ENCODE measurements at regions not wholly inside any gene's neighbourhood (a gene's known extent, or its start where the extent isn't known, plus 50 kb on each side); places are given as distances from the start of the nearest gene placed in this dataset.

DNA sequence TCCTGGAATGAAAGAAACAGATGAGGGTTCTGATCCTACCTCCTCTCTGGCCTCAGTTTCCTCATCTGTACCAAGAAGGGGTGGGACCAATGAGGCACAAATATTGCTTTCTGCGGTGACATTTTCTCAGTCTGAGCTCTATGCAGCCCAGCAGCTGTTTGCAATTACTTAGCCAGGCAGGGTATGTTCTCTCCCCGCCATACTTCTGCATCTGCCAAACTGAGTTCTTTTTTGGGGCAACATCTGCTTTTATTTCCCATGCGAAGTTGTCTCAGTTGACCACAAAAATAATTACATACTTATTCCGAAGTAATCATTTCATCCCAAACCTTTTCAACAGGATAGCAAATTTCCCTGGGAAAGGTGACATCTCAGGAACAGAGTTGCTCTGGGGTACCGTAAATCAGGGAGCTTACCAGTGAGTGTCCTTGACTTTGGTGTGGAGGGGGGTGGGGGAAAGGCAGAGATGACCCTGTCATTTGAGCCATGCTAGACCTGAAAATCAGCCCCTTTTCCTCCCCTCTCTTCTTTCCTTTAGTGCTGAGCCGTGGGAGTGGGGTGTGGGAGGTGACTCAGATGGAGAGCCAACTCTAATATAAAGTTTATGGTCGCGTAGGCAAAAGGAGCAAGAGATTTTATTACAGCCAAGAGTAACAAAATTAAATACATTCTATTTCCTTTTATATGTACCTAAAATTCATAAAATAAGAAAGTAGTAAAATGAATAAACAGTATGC lies 165.7 kb upstream of the KL start:
- DNase-seq (ENCODE audit: insufficient read length, low spot score, missing footprints), result no peak
- Histone ChIP-seq H3K4me3 (ENCODE audit: insufficient read depth, low read length) (no peak overlapping the region), H2AFZ (ENCODE audit: low read length) (no peak overlapping the region), H3K27me3 (ENCODE audit: insufficient read depth, low read length) (peaks cover 22% of the 10 kb centered on the region), H3K4me1 (ENCODE audit: insufficient read depth, low read length) (no peaks in the 10 kb centered on the region), H3K27ac (ENCODE audit: low read depth, low read length) (no peak overlapping the region), H3K79me2 (ENCODE audit: insufficient read depth, low read length) (no peaks in the 10 kb centered on the region), H3K4me2 (ENCODE audit: insufficient read depth, low read length) (no peak overlapping the region), H3K36me3 (ENCODE audit: insufficient read depth, low read length) (no peaks in the 10 kb centered on the region), H4K20me1 (ENCODE audit: insufficient read depth, low read length) (no peaks in the 10 kb centered on the region), H3K9me3 (ENCODE audit: low read depth, low read length) (no peaks in the 10 kb centered on the region)
- TF ChIP-seq, protein P1, sequence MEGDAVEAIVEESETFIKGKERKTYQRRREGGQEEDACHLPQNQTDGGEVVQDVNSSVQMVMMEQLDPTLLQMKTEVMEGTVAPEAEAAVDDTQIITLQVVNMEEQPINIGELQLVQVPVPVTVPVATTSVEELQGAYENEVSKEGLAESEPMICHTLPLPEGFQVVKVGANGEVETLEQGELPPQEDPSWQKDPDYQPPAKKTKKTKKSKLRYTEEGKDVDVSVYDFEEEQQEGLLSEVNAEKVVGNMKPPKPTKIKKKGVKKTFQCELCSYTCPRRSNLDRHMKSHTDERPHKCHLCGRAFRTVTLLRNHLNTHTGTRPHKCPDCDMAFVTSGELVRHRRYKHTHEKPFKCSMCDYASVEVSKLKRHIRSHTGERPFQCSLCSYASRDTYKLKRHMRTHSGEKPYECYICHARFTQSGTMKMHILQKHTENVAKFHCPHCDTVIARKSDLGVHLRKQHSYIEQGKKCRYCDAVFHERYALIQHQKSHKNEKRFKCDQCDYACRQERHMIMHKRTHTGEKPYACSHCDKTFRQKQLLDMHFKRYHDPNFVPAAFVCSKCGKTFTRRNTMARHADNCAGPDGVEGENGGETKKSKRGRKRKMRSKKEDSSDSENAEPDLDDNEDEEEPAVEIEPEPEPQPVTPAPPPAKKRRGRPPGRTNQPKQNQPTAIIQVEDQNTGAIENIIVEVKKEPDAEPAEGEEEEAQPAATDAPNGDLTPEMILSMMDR (IDR thresholded peaks at IDR 0.05; ENCODE audit: extremely low read depth, low read depth, low read length), result no peak

DNA sequence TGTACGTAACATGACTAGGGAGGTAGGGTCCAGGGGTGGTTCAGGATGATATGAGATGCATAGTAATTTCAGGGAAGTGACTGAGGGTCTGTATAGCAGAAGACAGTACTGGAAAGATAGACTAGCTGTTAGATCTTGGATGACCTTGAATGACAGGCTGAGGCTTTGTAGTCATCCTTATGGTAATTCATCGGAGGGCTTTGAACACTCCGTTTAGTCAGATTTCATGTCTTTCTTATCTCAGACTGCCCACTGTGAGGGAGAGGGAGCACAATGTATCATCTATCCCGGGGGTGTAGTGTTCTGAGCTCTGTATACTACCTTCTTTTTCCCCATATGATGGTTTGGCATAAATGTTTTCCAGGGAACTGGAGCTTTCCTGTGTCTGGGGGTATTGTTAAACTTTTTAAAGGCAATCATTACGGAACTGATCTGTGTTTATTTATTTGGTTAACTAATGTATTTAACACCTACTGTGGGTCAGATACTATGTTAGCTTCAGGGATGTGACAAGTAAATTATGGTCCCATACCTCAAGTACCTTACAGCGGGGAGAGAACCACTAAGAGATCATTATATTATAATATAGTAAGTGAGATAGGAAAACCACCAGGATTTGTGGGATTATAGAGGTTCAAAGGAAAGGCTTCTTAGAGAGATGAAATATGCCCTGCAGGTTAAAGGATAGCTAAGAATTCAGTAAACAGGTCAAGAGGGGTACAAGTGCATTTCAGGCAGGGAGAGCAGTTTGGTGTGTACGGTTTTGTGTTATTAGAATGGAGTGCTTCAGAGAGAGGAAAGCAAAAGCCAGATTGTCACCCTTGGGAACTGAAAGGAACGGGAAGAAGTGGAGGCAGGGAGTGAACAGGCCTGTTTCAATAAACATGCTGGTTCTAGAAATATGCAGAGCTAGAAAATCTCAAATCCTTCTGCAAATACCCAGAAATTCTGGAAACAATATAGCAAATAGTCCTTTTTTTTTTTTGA lies 164.8 kb upstream of the KL start:
- Histone ChIP-seq H3K4me2 (ENCODE audit: insufficient read depth, low read length) (no peak overlapping the region), H3K27me3 (ENCODE audit: insufficient read depth, low read length) (peaks cover 23% of the 10 kb centered on the region), H2AFZ (ENCODE audit: low read length) (no peak overlapping the region), H3K27ac (ENCODE audit: low read depth, low read length) (no peak overlapping the region), H3K36me3 (ENCODE audit: insufficient read depth, low read length) (no peaks in the 10 kb centered on the region), H3K79me2 (ENCODE audit: insufficient read depth, low read length) (no peaks in the 10 kb centered on the region), H3K4me3 (ENCODE audit: insufficient read depth, low read length) (no peak overlapping the region), H4K20me1 (ENCODE audit: insufficient read depth, low read length) (no peaks in the 10 kb centered on the region), H3K4me1 (ENCODE audit: insufficient read depth, low read length) (no peaks in the 10 kb centered on the region), H3K9me3 (ENCODE audit: low read depth, low read length) (no peaks in the 10 kb centered on the region)
- TF ChIP-seq, protein P1 (IDR thresholded peaks at IDR 0.05; ENCODE audit: extremely low read depth, low read depth, low read length), result no peak
- no peak for DNase-seq (ENCODE audit: insufficient read length, low spot score, missing footprints)

DNA sequence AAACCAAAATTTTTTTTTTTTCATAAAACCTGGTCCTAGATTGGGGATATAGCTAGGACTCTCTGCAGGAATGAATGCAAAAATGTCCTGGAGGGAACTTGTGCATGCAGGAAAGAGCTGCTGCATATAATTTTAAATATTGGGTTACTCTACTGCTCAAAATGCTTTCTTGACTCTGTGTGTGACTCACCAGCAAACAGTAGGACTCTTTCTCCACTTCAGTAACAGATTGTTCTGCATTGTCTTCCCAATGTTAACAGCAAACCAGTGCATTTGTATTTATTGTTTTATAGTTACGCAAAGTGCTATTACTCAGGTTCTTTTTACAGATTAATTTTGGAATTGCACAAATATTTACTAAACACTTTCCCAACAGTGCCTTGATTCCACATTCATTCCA lies 163.7 kb upstream of the KL start:
- H4K20me1 ChIP-seq (ENCODE audit: insufficient read depth, low read length), result no peaks in the 10 kb centered on the region
- H2AFZ ChIP-seq (ENCODE audit: low read length), result no peak overlapping the region
- no peaks in the 10 kb centered on the region for H3K79me2 ChIP-seq (ENCODE audit: insufficient read depth, low read length)
- H3K27me3 ChIP-seq (ENCODE audit: insufficient read depth, low read length), result peaks cover 27% of the 10 kb centered on the region
- no peak overlapping the region for H3K27ac ChIP-seq (ENCODE audit: low read depth, low read length)
- TF ChIP-seq, protein P1 (IDR thresholded peaks at IDR 0.05; ENCODE audit: extremely low read depth, low read depth, low read length), result no peak
- no peaks in the 10 kb centered on the region for H3K9me3 ChIP-seq (ENCODE audit: low read depth, low read length)
- DNase-seq (ENCODE audit: insufficient read length, low spot score, missing footprints), result no peak
- no peaks in the 10 kb centered on the region for H3K4me1 ChIP-seq (ENCODE audit: insufficient read depth, low read length)
- no peak overlapping the region for H3K4me3 ChIP-seq (ENCODE audit: insufficient read depth, low read length)
- no peaks in the 10 kb centered on the region for H3K36me3 ChIP-seq (ENCODE audit: insufficient read depth, low read length)
- H3K4me2 ChIP-seq (ENCODE audit: insufficient read depth, low read length), result no peak overlapping the region

DNA sequence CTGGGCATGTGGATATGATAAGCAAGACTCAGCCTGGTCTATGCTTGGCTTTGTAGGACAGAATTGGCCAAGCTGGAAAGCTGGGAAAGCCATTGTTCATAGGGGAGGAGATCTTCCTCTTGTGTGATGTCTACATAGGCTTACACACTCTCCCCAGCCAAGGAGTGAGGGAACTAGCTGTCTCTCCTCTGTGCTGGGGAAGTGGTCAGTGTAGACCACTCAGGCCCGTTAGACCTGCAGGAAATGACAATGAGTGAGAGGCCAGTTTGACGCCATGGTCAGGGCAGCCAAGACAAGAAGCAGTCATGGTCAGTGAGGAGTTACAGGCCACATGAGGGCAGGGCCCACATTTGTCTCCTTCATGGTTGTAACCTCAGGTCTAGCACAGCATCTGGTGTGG lies 159.1 kb upstream of the KL start:
- TF ChIP-seq, protein P1 (IDR thresholded peaks at IDR 0.05; ENCODE audit: extremely low read depth, low read depth, low read length), result no peak
- no peak for DNase-seq (ENCODE audit: insufficient read length, low spot score, missing footprints)
- Histone ChIP-seq H4K20me1 (ENCODE audit: insufficient read depth, low read length) (no peaks in the 10 kb centered on the region), H3K27ac (ENCODE audit: low read depth, low read length) (no peak overlapping the region), H3K4me3 (ENCODE audit: insufficient read depth, low read length) (no peak overlapping the region), H3K4me1 (ENCODE audit: insufficient read depth, low read length) (no peaks in the 10 kb centered on the region), H3K36me3 (ENCODE audit: insufficient read depth, low read length) (no peaks in the 10 kb centered on the region), H2AFZ (ENCODE audit: low read length) (no peak overlapping the region), H3K79me2 (ENCODE audit: insufficient read depth, low read length) (no peaks in the 10 kb centered on the region), H3K27me3 (ENCODE audit: insufficient read depth, low read length) (peaks cover 19% of the 10 kb centered on the region), H3K4me2 (ENCODE audit: insufficient read depth, low read length) (no peak overlapping the region), H3K9me3 (ENCODE audit: low read depth, low read length) (peaks cover 6% of the 10 kb centered on the region)
